ENCODE measurements at regions not wholly inside any gene's neighbourhood (a gene's known extent, or its start where the extent isn't known, plus 50 kb on each side); places are given as distances from the start of the nearest gene placed in this dataset.

GRCh38 chr7:116098175-116098574 lies 67.6 kb upstream of the TFEC start:
- TF ChIP-seq CTCF (IDR thresholded peaks at IDR 0.05) (no peak), EZH2 (IDR thresholded peaks at IDR 0.05) (no peak), EZH2phosphoT487 (IDR thresholded peaks at IDR 0.05) (no peak)

Measured in neural progenitor cell (in vitro differentiated cells).